Subcutaneous abdominal adipose tissue (tissue), 5 donors: ENCODE measurements at regions not wholly inside any gene's neighbourhood (a gene's known extent, or its start where the extent isn't known, plus 50 kb on each side); places are given as distances from the start of the nearest gene placed in this dataset.

Source experiments
- H3K27ac ChIP-seq: one replicate; pipeline ENCODE4 v1.7.0; 2013; ENCODE audit warnings: low read depth, mild to moderate bottlenecking, inconsistent platforms, low read length, moderate library complexity
- H3K27me3 ChIP-seq, 5 donors: one replicate each; pipeline ENCODE4 v1.7.0; 2013; ENCODE audit warnings: low read length in 5 of 5, inconsistent platforms in 1 of 5; ENCODE audit not compliant: control insufficient read depth in 5 of 5, insufficient read depth in 4 of 5
- H3K36me3 ChIP-seq, 5 donors: one replicate each; pipeline ENCODE4 v1.7.0; 2013; ENCODE audit warnings: low read length in 5 of 5; ENCODE audit not compliant: control insufficient read depth in 5 of 5, insufficient read depth in 5 of 5
- H3K4me1 ChIP-seq, 5 donors: one replicate each; pipeline ENCODE4 v1.7.0; 2013; ENCODE audit warnings: low read length in 5 of 5, mild to moderate bottlenecking in 3 of 5, moderate library complexity in 1 of 5; ENCODE audit not compliant: control insufficient read depth in 5 of 5, insufficient read depth in 5 of 5
- H3K4me3 ChIP-seq, 5 donors: one replicate each; pipeline ENCODE4 v1.7.0; 2013; ENCODE audit warnings: low read length in 5 of 5, low read depth in 1 of 5
- H3K9ac ChIP-seq, 5 donors: one replicate each; pipeline ENCODE4 v1.7.0; 2013; ENCODE audit warnings: low read length in 5 of 5, mild to moderate bottlenecking in 4 of 5, moderate library complexity in 3 of 5
- H3K9me3 ChIP-seq, 5 donors: one replicate each; pipeline ENCODE4 v1.7.0; 2013; ENCODE audit warnings: low read length in 5 of 5; ENCODE audit not compliant: control insufficient read depth in 5 of 5
- donor health status: healthy.
- donor health status: healthy.
- donor health status: healthy.
- donor health status: healthy.
- donor health status: healthy.

- Histone ChIP-seq H3K4me1 (peaks cover 2 to 36% (median 23%) of the 10 kb centered on the region in 5 donors), H3K9ac (no peak overlapping the region), H3K9me3 (no peaks in the 10 kb centered on the region), H3K27ac (no peak overlapping the region), H3K27me3 (no peaks in the 10 kb centered on the region), H3K4me3 (no peak overlapping the region), H3K36me3 (no peaks in the 10 kb centered on the region)
Observed at GRCh38 chr3:16090024-16090423, 84.5 kb upstream of the GALNT15 start.

- no peaks in the 10 kb centered on the region for H3K27me3 ChIP-seq
- H3K4me3 ChIP-seq: no peak overlapping the region
- peaks cover 2 to 30% (median 17%) of the 10 kb centered on the region in 5 donors for H3K4me1 ChIP-seq
- no peaks in the 10 kb centered on the region for H3K9me3 ChIP-seq
- H3K9ac ChIP-seq: no peak overlapping the region
- H3K36me3 ChIP-seq: no peaks in the 10 kb centered on the region
- H3K27ac ChIP-seq: no peak overlapping the region
Observed at GRCh38 chr3:16090706-16091105, 83.8 kb upstream of the GALNT15 start.

- peaks cover 0 to 19% (median 4%) of the 10 kb centered on the region in 5 donors for H3K4me1 ChIP-seq
- no peaks in the 10 kb centered on the region for H3K27me3 ChIP-seq
- H3K9me3 ChIP-seq: no peaks in the 10 kb centered on the region
- H3K36me3 ChIP-seq: no peaks in the 10 kb centered on the region
- no peak overlapping the region for H3K9ac ChIP-seq
- H3K27ac ChIP-seq: no peak overlapping the region
- H3K4me3 ChIP-seq: no peak overlapping the region
Observed at GRCh38 chr3:16092923-16093322, 81.6 kb upstream of the GALNT15 start.

- no peak overlapping the region for H3K9ac ChIP-seq
- H3K4me3 ChIP-seq: no peak overlapping the region
- no peaks in the 10 kb centered on the region for H3K27me3 ChIP-seq
- no peaks in the 10 kb centered on the region for H3K36me3 ChIP-seq
- H3K9me3 ChIP-seq: no peaks in the 10 kb centered on the region
- no peak overlapping the region for H3K27ac ChIP-seq
- H3K4me1 ChIP-seq: peaks cover 0 to 6% (median 2%) of the 10 kb centered on the region in 5 donors
Observed at GRCh38 chr3:16101295-16102186, 72.9 kb upstream of the GALNT15 start.

- Histone ChIP-seq H3K4me3 (no peak overlapping the region), H3K9me3 (no peaks in the 10 kb centered on the region), H3K4me1 (peaks cover 0 to 6% (median 2%) of the 10 kb centered on the region in 5 donors), H3K27ac (no peak overlapping the region), H3K36me3 (no peaks in the 10 kb centered on the region), H3K9ac (no peak overlapping the region), H3K27me3 (no peaks in the 10 kb centered on the region)
Observed at GRCh38 chr3:16102187-16102561, 72.3 kb upstream of the GALNT15 start.

GRCh38 chr3:16102905-16103364 lies 71.5 kb upstream of the GALNT15 start:
- Histone ChIP-seq H3K27me3 (no peaks in the 10 kb centered on the region), H3K27ac (no peak overlapping the region), H3K4me1 (peaks cover 0 to 6% (median 2%) of the 10 kb centered on the region in 5 donors), H3K36me3 (no peaks in the 10 kb centered on the region), H3K9me3 (no peaks in the 10 kb centered on the region), H3K9ac (no peak overlapping the region), H3K4me3 (no peak overlapping the region)

- H3K36me3 ChIP-seq: no peaks in the 10 kb centered on the region
- H3K27ac ChIP-seq: no peak overlapping the region
Observed at GRCh38 chr3:16103472-16103871, 71.0 kb upstream of the GALNT15 start.

GRCh38 chr3:16104156-16104555 lies 70.3 kb upstream of the GALNT15 start:
- Histone ChIP-seq H3K27me3 (no peaks in the 10 kb centered on the region), H3K27ac (no peak overlapping the region), H3K4me1 (peaks cover 0 to 10% (median 2%) of the 10 kb centered on the region in 5 donors)

More at GRCh38 chr3:16103472-16103871, 71.0 kb upstream of the GALNT15 start:
- Histone ChIP-seq H3K4me3 (no peak overlapping the region), H3K27me3 (no peaks in the 10 kb centered on the region), H3K9ac (no peak overlapping the region), H3K9me3 (no peaks in the 10 kb centered on the region), H3K4me1 (peaks cover 0 to 6% (median 2%) of the 10 kb centered on the region in 5 donors)

GRCh38 chr3:16106050-16106449 lies 68.4 kb upstream of the GALNT15 start:
- Histone ChIP-seq H3K4me3 (no peak overlapping the region), H3K36me3 (no peaks in the 10 kb centered on the region), H3K27ac (no peak overlapping the region), H3K9me3 (no peaks in the 10 kb centered on the region), H3K27me3 (no peaks in the 10 kb centered on the region), H3K4me1 (peaks cover 0 to 21% (median 6%) of the 10 kb centered on the region in 5 donors), H3K9ac (no peak overlapping the region)

More at GRCh38 chr3:16104156-16104555, 70.3 kb upstream of the GALNT15 start:
- H3K36me3 ChIP-seq: no peaks in the 10 kb centered on the region
- H3K9ac ChIP-seq: no peak overlapping the region
- no peak overlapping the region for H3K4me3 ChIP-seq
- no peaks in the 10 kb centered on the region for H3K9me3 ChIP-seq

GRCh38 chr3:16108424-16108823 lies 66.1 kb upstream of the GALNT15 start:
- peaks cover 0 to 23% (median 2%) of the 10 kb centered on the region in 5 donors for H3K4me1 ChIP-seq
- no peaks in the 10 kb centered on the region for H3K36me3 ChIP-seq
- H3K27me3 ChIP-seq: no peaks in the 10 kb centered on the region
- no peaks in the 10 kb centered on the region for H3K9me3 ChIP-seq
- no peak overlapping the region for H3K4me3 ChIP-seq
- peak overlapping the region; percentile 71 for H3K27ac ChIP-seq
- no peak overlapping the region for H3K9ac ChIP-seq
